22Rv1 (cell line): ENCODE measurements at regions not wholly inside any gene's neighbourhood (a gene's known extent, or its start where the extent isn't known, plus 50 kb on each side); places are given as distances from the start of the nearest gene placed in this dataset.

Experiments used
- ZFX ChIP-seq: fragments of 450-650 bp; IDR thresholded peaks from 2 replicates; pipeline ENCODE4 v1.6.1; 2017; ENCODE audit warnings: antibody characterized with exemption, borderline replicate concordance
- TF ChIP-seq, protein P1 (sequence below): fragments of 450-650 bp; IDR thresholded peaks from 2 replicates; pipeline ENCODE4 v1.5.1; 2017; ENCODE audit warnings: mild to moderate bottlenecking

DNA sequence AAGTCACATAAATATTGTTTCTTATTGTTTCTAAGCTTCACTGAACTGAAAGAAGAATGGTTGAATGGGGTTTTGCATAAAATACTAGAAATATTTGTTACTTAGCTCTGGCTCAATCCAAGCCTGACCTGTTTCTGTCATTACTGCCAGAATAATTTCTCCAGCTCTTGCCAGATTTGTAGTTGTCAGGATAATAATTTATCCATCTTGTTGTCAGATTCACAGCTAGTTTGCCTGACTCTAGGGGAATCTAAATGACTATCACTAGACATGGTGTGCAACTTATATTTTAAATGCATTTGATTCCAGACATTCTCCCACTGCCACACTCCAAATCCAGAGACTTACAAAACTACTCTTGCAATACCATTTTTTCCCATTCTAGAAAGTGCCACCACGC, 422.7 kb downstream of the ZSWIM6 start:
- TF ChIP-seq, protein P1, sequence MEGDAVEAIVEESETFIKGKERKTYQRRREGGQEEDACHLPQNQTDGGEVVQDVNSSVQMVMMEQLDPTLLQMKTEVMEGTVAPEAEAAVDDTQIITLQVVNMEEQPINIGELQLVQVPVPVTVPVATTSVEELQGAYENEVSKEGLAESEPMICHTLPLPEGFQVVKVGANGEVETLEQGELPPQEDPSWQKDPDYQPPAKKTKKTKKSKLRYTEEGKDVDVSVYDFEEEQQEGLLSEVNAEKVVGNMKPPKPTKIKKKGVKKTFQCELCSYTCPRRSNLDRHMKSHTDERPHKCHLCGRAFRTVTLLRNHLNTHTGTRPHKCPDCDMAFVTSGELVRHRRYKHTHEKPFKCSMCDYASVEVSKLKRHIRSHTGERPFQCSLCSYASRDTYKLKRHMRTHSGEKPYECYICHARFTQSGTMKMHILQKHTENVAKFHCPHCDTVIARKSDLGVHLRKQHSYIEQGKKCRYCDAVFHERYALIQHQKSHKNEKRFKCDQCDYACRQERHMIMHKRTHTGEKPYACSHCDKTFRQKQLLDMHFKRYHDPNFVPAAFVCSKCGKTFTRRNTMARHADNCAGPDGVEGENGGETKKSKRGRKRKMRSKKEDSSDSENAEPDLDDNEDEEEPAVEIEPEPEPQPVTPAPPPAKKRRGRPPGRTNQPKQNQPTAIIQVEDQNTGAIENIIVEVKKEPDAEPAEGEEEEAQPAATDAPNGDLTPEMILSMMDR, result no peak
- no peak for TF ChIP-seq ZFX
